ENCODE measurements at regions not wholly inside any gene's neighbourhood (a gene's known extent, or its start where the extent isn't known, plus 50 kb on each side); places are given as distances from the start of the nearest gene placed in this dataset.
A peak's percentile ranks its signal among the peaks of the same experiment; 100 is the strongest.

- no peaks in the 10 kb centered on the region for H3K9me3 Mint-ChIP-seq (ENCODE audit: unreplicated experiment)
- no peak overlapping the region for H3K27ac ChIP-seq (ENCODE audit: low read depth, low read length)
- FAIRE-seq (no peak), DNase-seq (ENCODE audit: low read depth) (peak; percentile 50)
- no peak overlapping the region for H3K27ac Mint-ChIP-seq (ENCODE audit: unreplicated experiment)
- H3K79me2 ChIP-seq (ENCODE audit: insufficient read depth, low read length): no peaks in the 10 kb centered on the region
- H2AFZ ChIP-seq (ENCODE audit: low read depth, low read length): no peak overlapping the region
- no peak for TF ChIP-seq EZH2 (IDR thresholded peaks at IDR 0.05; ENCODE audit: insufficient read depth, low read length)
- TF ChIP-seq, protein P1, sequence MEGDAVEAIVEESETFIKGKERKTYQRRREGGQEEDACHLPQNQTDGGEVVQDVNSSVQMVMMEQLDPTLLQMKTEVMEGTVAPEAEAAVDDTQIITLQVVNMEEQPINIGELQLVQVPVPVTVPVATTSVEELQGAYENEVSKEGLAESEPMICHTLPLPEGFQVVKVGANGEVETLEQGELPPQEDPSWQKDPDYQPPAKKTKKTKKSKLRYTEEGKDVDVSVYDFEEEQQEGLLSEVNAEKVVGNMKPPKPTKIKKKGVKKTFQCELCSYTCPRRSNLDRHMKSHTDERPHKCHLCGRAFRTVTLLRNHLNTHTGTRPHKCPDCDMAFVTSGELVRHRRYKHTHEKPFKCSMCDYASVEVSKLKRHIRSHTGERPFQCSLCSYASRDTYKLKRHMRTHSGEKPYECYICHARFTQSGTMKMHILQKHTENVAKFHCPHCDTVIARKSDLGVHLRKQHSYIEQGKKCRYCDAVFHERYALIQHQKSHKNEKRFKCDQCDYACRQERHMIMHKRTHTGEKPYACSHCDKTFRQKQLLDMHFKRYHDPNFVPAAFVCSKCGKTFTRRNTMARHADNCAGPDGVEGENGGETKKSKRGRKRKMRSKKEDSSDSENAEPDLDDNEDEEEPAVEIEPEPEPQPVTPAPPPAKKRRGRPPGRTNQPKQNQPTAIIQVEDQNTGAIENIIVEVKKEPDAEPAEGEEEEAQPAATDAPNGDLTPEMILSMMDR (IDR thresholded peaks at IDR 0.05; ENCODE audit: insufficient read depth, low read depth, low read length): no peak
- H3K4me3 ChIP-seq (ENCODE audit: insufficient read depth, low read depth, low read length): no peak overlapping the region
- no peaks in the 10 kb centered on the region for H3K4me1 ChIP-seq (ENCODE audit: insufficient read depth, low read length)
- H3K9ac ChIP-seq (ENCODE audit: low read length): no peak overlapping the region
- no peaks in the 10 kb centered on the region for H3K36me3 Mint-ChIP-seq (ENCODE audit: low read depth, unreplicated experiment)
- H4K20me1 ChIP-seq (ENCODE audit: insufficient read depth, low read length): no peaks in the 10 kb centered on the region
- H3K4me1 Mint-ChIP-seq (ENCODE audit: low read depth, unreplicated experiment): peaks cover 8% of the 10 kb centered on the region
- no peaks in the 10 kb centered on the region for H3K9me3 ChIP-seq (ENCODE audit: insufficient read depth, low read depth, low read length)
- H3K36me3 ChIP-seq (ENCODE audit: insufficient read depth, low read length): no peaks in the 10 kb centered on the region
- no peak overlapping the region for H3K4me3 Mint-ChIP-seq (ENCODE audit: unreplicated experiment)
- no peaks in the 10 kb centered on the region for H3K27me3 ChIP-seq (ENCODE audit: insufficient read depth, low read length)
- no peaks in the 10 kb centered on the region for H3K27me3 Mint-ChIP-seq (ENCODE audit: low read depth, unreplicated experiment)
- no peak overlapping the region for H3K4me2 ChIP-seq (ENCODE audit: low read length)
These were observed 377.2 kb upstream of the ANXA10 start for GRCh38 chr4:167715176-167715575.

DNA sequence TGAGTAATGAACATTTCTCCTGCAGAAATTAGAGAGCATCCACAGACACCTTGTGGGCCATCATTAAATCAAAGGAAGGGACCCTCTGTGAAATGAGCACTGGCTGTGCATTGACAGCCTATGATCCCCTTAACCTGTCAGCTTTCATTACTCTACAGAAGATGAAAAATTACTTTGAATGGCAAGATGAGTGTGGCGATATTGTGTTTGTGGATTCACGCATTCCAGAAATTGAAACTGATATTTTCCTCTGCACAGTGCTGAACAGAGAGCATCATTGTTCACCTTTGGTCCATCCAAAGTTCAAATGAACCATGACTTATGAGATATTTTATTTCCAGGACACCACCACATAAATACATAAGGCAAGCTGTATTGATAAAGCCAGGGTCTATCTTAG, 374.8 kb upstream of the ANXA10 start:
- no peaks in the 10 kb centered on the region for H4K20me1 ChIP-seq (ENCODE audit: insufficient read depth, low read length)
- DNase-seq (ENCODE audit: low read depth) (no peak), FAIRE-seq (no peak)
- H3K4me1 Mint-ChIP-seq (ENCODE audit: low read depth, unreplicated experiment): peaks cover 10% of the 10 kb centered on the region
- no peak overlapping the region for H3K4me2 ChIP-seq (ENCODE audit: low read length)
- no peak overlapping the region for H3K4me3 Mint-ChIP-seq (ENCODE audit: unreplicated experiment)
- H3K36me3 ChIP-seq (ENCODE audit: insufficient read depth, low read length): no peaks in the 10 kb centered on the region
- H3K27ac ChIP-seq (ENCODE audit: low read depth, low read length): no peak overlapping the region
- no peak overlapping the region for H3K4me3 ChIP-seq (ENCODE audit: insufficient read depth, low read depth, low read length)
- H3K79me2 ChIP-seq (ENCODE audit: insufficient read depth, low read length): no peaks in the 10 kb centered on the region
- no peaks in the 10 kb centered on the region for H3K27me3 ChIP-seq (ENCODE audit: insufficient read depth, low read length)
- no peaks in the 10 kb centered on the region for H3K9me3 Mint-ChIP-seq (ENCODE audit: unreplicated experiment)
- H3K9ac ChIP-seq (ENCODE audit: low read length): no peak overlapping the region
- no peaks in the 10 kb centered on the region for H3K4me1 ChIP-seq (ENCODE audit: insufficient read depth, low read length)
- no peak overlapping the region for H3K27ac Mint-ChIP-seq (ENCODE audit: unreplicated experiment)
- no peaks in the 10 kb centered on the region for H3K27me3 Mint-ChIP-seq (ENCODE audit: low read depth, unreplicated experiment)
- H3K36me3 Mint-ChIP-seq (ENCODE audit: low read depth, unreplicated experiment): no peaks in the 10 kb centered on the region
- TF ChIP-seq EZH2 (IDR thresholded peaks at IDR 0.05; ENCODE audit: insufficient read depth, low read length): no peak
- TF ChIP-seq, protein P1 (IDR thresholded peaks at IDR 0.05; ENCODE audit: insufficient read depth, low read depth, low read length): no peak
- H3K9me3 ChIP-seq (ENCODE audit: insufficient read depth, low read depth, low read length): peaks cover 2% of the 10 kb centered on the region
- no peak overlapping the region for H2AFZ ChIP-seq (ENCODE audit: low read depth, low read length)

DNA sequence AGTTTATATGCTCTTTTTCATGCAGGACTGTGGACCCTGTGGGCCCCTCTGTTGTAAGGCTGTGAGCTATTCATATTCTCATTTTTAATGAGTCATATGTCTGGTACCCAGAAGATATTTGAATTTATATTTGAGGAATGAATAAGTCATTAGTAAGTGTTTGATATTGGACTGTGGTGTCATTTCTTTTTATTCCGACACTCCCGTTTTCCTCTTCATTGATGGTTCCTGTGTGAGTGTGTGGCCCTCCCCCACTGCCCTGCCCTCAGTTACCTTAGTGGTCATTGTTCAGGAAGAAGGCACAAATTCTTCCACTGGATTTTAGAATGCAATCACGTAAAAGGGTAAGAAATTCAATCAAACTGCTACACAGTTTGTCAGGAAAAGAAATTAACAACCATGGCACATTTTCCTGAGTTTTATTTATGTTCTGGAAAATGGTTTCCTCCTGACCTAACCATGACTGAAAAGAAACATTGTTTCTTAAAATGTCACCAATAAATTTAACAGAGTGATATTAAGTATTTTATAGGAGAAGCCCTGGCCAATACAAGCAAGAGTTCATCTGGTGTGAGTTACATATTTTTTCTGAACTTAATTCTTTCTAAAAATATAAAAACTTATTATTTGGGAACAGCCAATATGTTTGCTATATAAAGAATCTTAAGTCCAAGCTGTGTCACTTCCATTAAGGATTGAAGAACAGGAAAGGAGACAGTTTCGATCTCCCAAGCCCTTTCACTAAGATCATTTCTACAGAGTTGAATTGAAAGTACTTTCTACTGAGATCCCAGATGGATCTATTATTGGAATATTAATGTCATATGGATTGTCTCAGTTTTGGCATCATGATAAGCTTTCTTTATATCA, 370.5 kb upstream of the ANXA10 start:
- H3K27ac Mint-ChIP-seq (ENCODE audit: unreplicated experiment): no peak overlapping the region
- H3K36me3 Mint-ChIP-seq (ENCODE audit: low read depth, unreplicated experiment): no peaks in the 10 kb centered on the region
- TF ChIP-seq EZH2 (IDR thresholded peaks at IDR 0.05; ENCODE audit: insufficient read depth, low read length): no peak
- TF ChIP-seq, protein P1 (IDR thresholded peaks at IDR 0.05; ENCODE audit: insufficient read depth, low read depth, low read length): no peak

More for the DNA sequence above, 370.5 kb upstream of the ANXA10 start:
- Histone ChIP-seq H3K4me1 (ENCODE audit: insufficient read depth, low read length) (no peaks in the 10 kb centered on the region), H3K27ac (ENCODE audit: low read depth, low read length) (no peak overlapping the region), H3K36me3 (ENCODE audit: insufficient read depth, low read length) (no peaks in the 10 kb centered on the region), H4K20me1 (ENCODE audit: insufficient read depth, low read length) (no peaks in the 10 kb centered on the region), H3K27me3 (ENCODE audit: insufficient read depth, low read length) (no peaks in the 10 kb centered on the region), H3K4me3 (ENCODE audit: insufficient read depth, low read depth, low read length) (no peak overlapping the region), H2AFZ (ENCODE audit: low read depth, low read length) (no peak overlapping the region), H3K4me2 (ENCODE audit: low read length) (no peak overlapping the region), H3K9ac (ENCODE audit: low read length) (no peak overlapping the region), H3K9me3 (ENCODE audit: insufficient read depth, low read depth, low read length) (peaks cover 2% of the 10 kb centered on the region), H3K79me2 (ENCODE audit: insufficient read depth, low read length) (no peaks in the 10 kb centered on the region)
- H3K4me3 Mint-ChIP-seq (ENCODE audit: unreplicated experiment): no peak overlapping the region
- peaks cover 3% of the 10 kb centered on the region for H3K4me1 Mint-ChIP-seq (ENCODE audit: low read depth, unreplicated experiment)
- FAIRE-seq (no peak), DNase-seq (ENCODE audit: low read depth) (peak; percentile 18)
- no peaks in the 10 kb centered on the region for H3K27me3 Mint-ChIP-seq (ENCODE audit: low read depth, unreplicated experiment)
- no peaks in the 10 kb centered on the region for H3K9me3 Mint-ChIP-seq (ENCODE audit: unreplicated experiment)

Measured in astrocyte (in vitro differentiated cells and primary cell).